GM23338 (cell line): ENCODE measurements at regions not wholly inside any gene's neighbourhood (a gene's known extent, or its start where the extent isn't known, plus 50 kb on each side); places are given as distances from the start of the nearest gene placed in this dataset.

ENCODE experiments used
- ATAC-seq: fragments of 200-7000 bp; cut with Tn5 transposase; 3 replicates; pipeline ENCODE4 v1.9.1; 2020
- DNase-seq: peaks from one replicate; pipeline ENCODE4 v3.0.0-alpha.2; 2015; ENCODE audit warnings: low spot score
- H2AFZ ChIP-seq: fragments of 200-600 bp; sonication (generic); 2 replicates; pipeline ENCODE4 v1.8.0; 2016; ENCODE audit warnings: antibody characterized with exemption, mild to moderate bottlenecking, moderate library complexity
- H3F3A ChIP-seq: fragments of 200-600 bp; sonication (generic); replicated peaks from 2 replicates; pipeline ENCODE4 v1.8.0; 2017; ENCODE audit warnings: antibody characterized with exemption, mixed run types, low read depth
- H3K27ac ChIP-seq: fragments of 200-600 bp; sonication (generic); 2 replicates; pipeline ENCODE4 v1.6.1; 2016; ENCODE audit warnings: low read depth
- H3K27me3 ChIP-seq: fragments of 200-600 bp; sonication (generic); 2 replicates; pipeline ENCODE4 v1.8.0; 2016; ENCODE audit warnings: mild to moderate bottlenecking, mixed run types, moderate library complexity; ENCODE audit not compliant: insufficient read depth
- H3K36me3 ChIP-seq: fragments of 200-600 bp; sonication (generic); 2 replicates; pipeline ENCODE4 v1.8.0; 2016; ENCODE audit warnings: mild to moderate bottlenecking; ENCODE audit not compliant: insufficient read depth
- H3K4me1 ChIP-seq: fragments of 200-600 bp; sonication (generic); 2 replicates; pipeline ENCODE4 v1.8.0; 2016; ENCODE audit warnings: mild to moderate bottlenecking, moderate library complexity; ENCODE audit not compliant: insufficient read depth
- H3K4me2 ChIP-seq: fragments of 200-600 bp; sonication (generic); 2 replicates; pipeline ENCODE4 v1.7.1; 2017; ENCODE audit warnings: mixed run types
- H3K4me3 ChIP-seq: fragments of 200-600 bp; sonication (generic); 2 replicates; pipeline ENCODE4 v1.6.1; 2016; ENCODE audit warnings: mixed run types
- H3K79me2 ChIP-seq: fragments of 200-600 bp; sonication (generic); replicated peaks from 2 replicates; pipeline ENCODE4 v1.8.0; 2017; ENCODE audit warnings: mild to moderate bottlenecking; ENCODE audit not compliant: insufficient read depth
- H3K9me2 ChIP-seq: fragments of 200-600 bp; sonication (generic); 2 replicates; pipeline ENCODE4 v1.8.0; 2017; ENCODE audit not compliant: insufficient read depth
- H4K20me1 ChIP-seq: fragments of 200-600 bp; sonication (generic); replicated peaks from 2 replicates; pipeline ENCODE4 v1.8.0; 2017; ENCODE audit warnings: mild to moderate bottlenecking; ENCODE audit not compliant: insufficient read depth
- H3K27ac Mint-ChIP-seq: 2 replicates; pipeline ENCODE4 v1.8.0; 2020; ENCODE audit warnings: inconsistent platforms, mild to moderate bottlenecking, moderate library complexity, mixed read lengths
- H3K27me3 Mint-ChIP-seq: 3 replicates; pipeline ENCODE4 v1.8.0; 2022; ENCODE audit warnings: low read depth, mild to moderate bottlenecking, moderate library complexity, mixed read lengths, inconsistent platforms; ENCODE audit not compliant: insufficient read depth, poor library complexity
- H3K36me3 Mint-ChIP-seq: 3 replicates; pipeline ENCODE4 v1.8.0; 2021; ENCODE audit warnings: low read depth, mild to moderate bottlenecking, inconsistent platforms, moderate library complexity, mixed read lengths
- H3K4me1 Mint-ChIP-seq: 3 replicates; pipeline ENCODE4 v1.8.0; 2020; ENCODE audit warnings: mild to moderate bottlenecking, inconsistent platforms, mixed read lengths
- H3K4me3 Mint-ChIP-seq: 3 replicates; pipeline ENCODE4 v1.8.0; 2021; ENCODE audit warnings: moderate library complexity, mild to moderate bottlenecking, inconsistent platforms, mixed read lengths
- H3K9me3 Mint-ChIP-seq: 3 replicates; pipeline ENCODE4 v1.8.0; 2020; ENCODE audit warnings: moderate library complexity, mild to moderate bottlenecking, inconsistent platforms, mixed read lengths
- CREB1 ChIP-seq: fragments of 250-450 bp; sonication (Bioruptor Pico); IDR thresholded peaks from 2 replicates; pipeline ENCODE4 v1.5.0; 2020; ENCODE audit warnings: low read depth, mild to moderate bottlenecking, moderate library complexity
- EZH2phosphoT487 ChIP-seq: fragments of 200-600 bp; sonication (generic); IDR thresholded peaks from one replicate; pipeline ENCODE4 v1.8.1; 2018; ENCODE audit warnings: antibody characterized with exemption; ENCODE audit not compliant: unreplicated experiment
- POLR2AphosphoS5 ChIP-seq: IDR thresholded peaks from 2 replicates; pipeline ENCODE4 v1.6.1; 2016; ENCODE audit warnings: antibody characterized with exemption, low read depth
- STAT1 ChIP-seq: IDR thresholded peaks from one replicate; pipeline ENCODE4 v1.6.1; 2016; ENCODE audit warnings: antibody characterized with exemption; ENCODE audit not compliant: unreplicated experiment
- ZNF114 ChIP-seq: fragments of 250-450 bp; sonication (Bioruptor Pico); IDR thresholded peaks from 2 replicates; pipeline ENCODE4 v1.5.0; 2020; ENCODE audit warnings: mild to moderate bottlenecking, moderate library complexity
- TF ChIP-seq, protein P1 (sequence below), 2 experiments: fragments of 200-600 bp in 1 of 2; sonication (generic) in 1 of 2; conservative IDR thresholded peaks; 2 replicates each; pipeline versions ENCODE4 v1.5.1 to v1.6.1; 2016 to 2017; ENCODE audit warnings: antibody characterized with exemption in 2 of 2, low read depth in 2 of 2, mild to moderate bottlenecking in 2 of 2, moderate library complexity in 1 of 2
- TF ChIP-seq, protein P2 (sequence below): IDR thresholded peaks from one replicate; pipeline ENCODE4 v1.6.1; 2018; ENCODE audit warnings: antibody characterized with exemption; ENCODE audit not compliant: unreplicated experiment
- TF ChIP-seq, protein P3 (sequence below): IDR thresholded peaks from 2 replicates; pipeline ENCODE4 v1.6.1; 2016; ENCODE audit warnings: antibody characterized with exemption

DNA sequence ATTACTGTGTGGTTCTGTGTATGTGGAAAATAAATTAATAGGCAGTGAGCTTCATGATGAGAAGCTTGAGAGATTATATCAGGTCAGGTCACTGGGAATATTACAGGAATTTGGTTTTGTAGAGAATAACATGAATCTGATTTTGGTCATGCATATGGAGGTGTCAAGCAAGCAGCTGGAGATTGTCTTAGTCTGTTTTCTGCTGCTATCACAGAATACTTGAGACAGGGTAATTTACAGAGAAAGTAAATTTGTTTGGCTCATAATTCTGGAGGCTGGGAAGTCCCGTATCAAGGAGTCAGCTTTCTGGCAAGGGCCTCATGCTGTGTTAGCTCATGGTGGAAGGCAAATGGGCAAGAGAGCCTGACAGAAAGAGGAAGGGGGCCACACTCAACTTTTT, 120.7 kb upstream of the FAM3C start:
- Histone ChIP-seq H2AFZ (no peak overlapping the region), H3K27me3 (no peaks in the 10 kb centered on the region), H3F3A (no peaks in the 10 kb centered on the region), H4K20me1 (no peaks in the 10 kb centered on the region), H3K4me3 (no peak overlapping the region), H3K27ac (no peak overlapping the region), H3K9me2 (peaks cover 19% of the 10 kb centered on the region), H3K79me2 (no peaks in the 10 kb centered on the region), H3K4me2 (no peak overlapping the region), H3K36me3 (no peaks in the 10 kb centered on the region; the same call in 1 of the 2 replicates), H3K4me1 (peaks cover 16% of the 10 kb centered on the region)
- no peak overlapping the region for H3K4me3 Mint-ChIP-seq
- no peak for ATAC-seq
- no peak for DNase-seq
- H3K4me1 Mint-ChIP-seq: peaks cover 18% of the 10 kb centered on the region
- no peaks in the 10 kb centered on the region for H3K27me3 Mint-ChIP-seq
- H3K36me3 Mint-ChIP-seq: peaks cover 6% of the 10 kb centered on the region
- peaks cover 6% of the 10 kb centered on the region; the same call in 2 of the 3 replicates for H3K9me3 Mint-ChIP-seq
- H3K27ac Mint-ChIP-seq: no peak overlapping the region
- TF ChIP-seq, protein P1, sequence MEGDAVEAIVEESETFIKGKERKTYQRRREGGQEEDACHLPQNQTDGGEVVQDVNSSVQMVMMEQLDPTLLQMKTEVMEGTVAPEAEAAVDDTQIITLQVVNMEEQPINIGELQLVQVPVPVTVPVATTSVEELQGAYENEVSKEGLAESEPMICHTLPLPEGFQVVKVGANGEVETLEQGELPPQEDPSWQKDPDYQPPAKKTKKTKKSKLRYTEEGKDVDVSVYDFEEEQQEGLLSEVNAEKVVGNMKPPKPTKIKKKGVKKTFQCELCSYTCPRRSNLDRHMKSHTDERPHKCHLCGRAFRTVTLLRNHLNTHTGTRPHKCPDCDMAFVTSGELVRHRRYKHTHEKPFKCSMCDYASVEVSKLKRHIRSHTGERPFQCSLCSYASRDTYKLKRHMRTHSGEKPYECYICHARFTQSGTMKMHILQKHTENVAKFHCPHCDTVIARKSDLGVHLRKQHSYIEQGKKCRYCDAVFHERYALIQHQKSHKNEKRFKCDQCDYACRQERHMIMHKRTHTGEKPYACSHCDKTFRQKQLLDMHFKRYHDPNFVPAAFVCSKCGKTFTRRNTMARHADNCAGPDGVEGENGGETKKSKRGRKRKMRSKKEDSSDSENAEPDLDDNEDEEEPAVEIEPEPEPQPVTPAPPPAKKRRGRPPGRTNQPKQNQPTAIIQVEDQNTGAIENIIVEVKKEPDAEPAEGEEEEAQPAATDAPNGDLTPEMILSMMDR (conservative IDR thresholded peaks at IDR 0.05; ENCODE audit: low read depth in 2 of 2): no peak
- TF ChIP-seq POLR2AphosphoS5 (no peak), CREB1 (CRISPR knock-in tag) (no peak), STAT1 (no peak), ZNF114 (CRISPR knock-in tag) (no peak), EZH2phosphoT487 (no peak)

DNA sequence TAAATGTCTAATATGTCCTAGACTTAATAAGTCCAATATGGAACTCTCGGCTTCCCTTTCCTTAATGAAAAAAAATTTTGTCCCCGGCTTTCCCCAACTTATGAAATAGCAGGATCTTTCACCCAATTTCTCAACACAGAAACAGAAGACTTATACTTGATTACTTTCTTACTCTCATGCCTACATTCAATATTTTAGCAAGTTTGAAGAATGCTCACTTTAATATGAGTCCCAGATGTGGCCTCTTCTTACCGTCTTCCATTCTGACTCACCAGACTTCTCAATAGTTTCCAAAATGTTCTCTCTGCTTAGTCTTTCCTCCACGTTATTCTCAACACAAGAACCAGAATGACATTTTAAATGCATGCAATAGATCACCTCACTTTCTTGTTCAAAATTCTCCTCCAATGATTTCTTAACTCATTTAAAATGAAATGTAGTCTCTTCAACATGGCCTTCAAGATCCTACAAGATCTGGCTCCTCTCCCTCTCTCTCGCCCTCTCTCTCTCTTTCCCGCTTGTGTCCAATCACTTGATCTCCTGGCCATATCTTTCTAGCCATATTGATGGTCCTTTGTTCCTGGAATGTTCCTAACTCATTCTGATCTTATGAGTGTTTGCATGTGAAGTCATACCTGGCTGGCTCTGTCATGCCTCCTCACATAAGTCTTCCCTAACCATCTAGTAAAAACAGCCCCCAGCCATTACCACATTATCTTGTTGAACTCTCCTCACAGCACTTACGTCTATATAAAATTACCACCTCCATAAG, 119.7 kb upstream of the FAM3C start:
- H4K20me1 ChIP-seq: no peaks in the 10 kb centered on the region
- Mint-ChIP-seq H3K36me3 (peaks cover 15% of the 10 kb centered on the region), H3K4me3 (no peak overlapping the region), H3K27me3 (peaks cover 2% of the 10 kb centered on the region), H3K9me3 (peaks cover 14% of the 10 kb centered on the region), H3K4me1 (peaks cover 18% of the 10 kb centered on the region), H3K27ac (no peak overlapping the region)
- H3K4me2 ChIP-seq: no peak overlapping the region
- peaks cover 7% of the 10 kb centered on the region; the same call in 1 of the 2 replicates for H3K36me3 ChIP-seq
- peaks cover 19% of the 10 kb centered on the region for H3K9me2 ChIP-seq
- H2AFZ ChIP-seq: no peak overlapping the region
- TF ChIP-seq CREB1 (CRISPR knock-in tag) (no peak), POLR2AphosphoS5 (no peak)
- TF ChIP-seq, protein P2, sequence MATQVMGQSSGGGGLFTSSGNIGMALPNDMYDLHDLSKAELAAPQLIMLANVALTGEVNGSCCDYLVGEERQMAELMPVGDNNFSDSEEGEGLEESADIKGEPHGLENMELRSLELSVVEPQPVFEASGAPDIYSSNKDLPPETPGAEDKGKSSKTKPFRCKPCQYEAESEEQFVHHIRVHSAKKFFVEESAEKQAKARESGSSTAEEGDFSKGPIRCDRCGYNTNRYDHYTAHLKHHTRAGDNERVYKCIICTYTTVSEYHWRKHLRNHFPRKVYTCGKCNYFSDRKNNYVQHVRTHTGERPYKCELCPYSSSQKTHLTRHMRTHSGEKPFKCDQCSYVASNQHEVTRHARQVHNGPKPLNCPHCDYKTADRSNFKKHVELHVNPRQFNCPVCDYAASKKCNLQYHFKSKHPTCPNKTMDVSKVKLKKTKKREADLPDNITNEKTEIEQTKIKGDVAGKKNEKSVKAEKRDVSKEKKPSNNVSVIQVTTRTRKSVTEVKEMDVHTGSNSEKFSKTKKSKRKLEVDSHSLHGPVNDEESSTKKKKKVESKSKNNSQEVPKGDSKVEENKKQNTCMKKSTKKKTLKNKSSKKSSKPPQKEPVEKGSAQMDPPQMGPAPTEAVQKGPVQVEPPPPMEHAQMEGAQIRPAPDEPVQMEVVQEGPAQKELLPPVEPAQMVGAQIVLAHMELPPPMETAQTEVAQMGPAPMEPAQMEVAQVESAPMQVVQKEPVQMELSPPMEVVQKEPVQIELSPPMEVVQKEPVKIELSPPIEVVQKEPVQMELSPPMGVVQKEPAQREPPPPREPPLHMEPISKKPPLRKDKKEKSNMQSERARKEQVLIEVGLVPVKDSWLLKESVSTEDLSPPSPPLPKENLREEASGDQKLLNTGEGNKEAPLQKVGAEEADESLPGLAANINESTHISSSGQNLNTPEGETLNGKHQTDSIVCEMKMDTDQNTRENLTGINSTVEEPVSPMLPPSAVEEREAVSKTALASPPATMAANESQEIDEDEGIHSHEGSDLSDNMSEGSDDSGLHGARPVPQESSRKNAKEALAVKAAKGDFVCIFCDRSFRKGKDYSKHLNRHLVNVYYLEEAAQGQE: no peak
- TF ChIP-seq, protein P3, sequence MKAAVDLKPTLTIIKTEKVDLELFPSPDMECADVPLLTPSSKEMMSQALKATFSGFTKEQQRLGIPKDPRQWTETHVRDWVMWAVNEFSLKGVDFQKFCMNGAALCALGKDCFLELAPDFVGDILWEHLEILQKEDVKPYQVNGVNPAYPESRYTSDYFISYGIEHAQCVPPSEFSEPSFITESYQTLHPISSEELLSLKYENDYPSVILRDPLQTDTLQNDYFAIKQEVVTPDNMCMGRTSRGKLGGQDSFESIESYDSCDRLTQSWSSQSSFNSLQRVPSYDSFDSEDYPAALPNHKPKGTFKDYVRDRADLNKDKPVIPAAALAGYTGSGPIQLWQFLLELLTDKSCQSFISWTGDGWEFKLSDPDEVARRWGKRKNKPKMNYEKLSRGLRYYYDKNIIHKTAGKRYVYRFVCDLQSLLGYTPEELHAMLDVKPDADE: no peak
- no peak overlapping the region for H3K27ac ChIP-seq
- no peaks in the 10 kb centered on the region for H3K79me2 ChIP-seq
- no peaks in the 10 kb centered on the region for H3F3A ChIP-seq
- H3K4me3 ChIP-seq: no peak overlapping the region
- H3K27me3 ChIP-seq: no peaks in the 10 kb centered on the region
- DNase-seq (no peak), ATAC-seq (no peak)
- peaks cover 16% of the 10 kb centered on the region for H3K4me1 ChIP-seq
